NOMO-1 (cell line): ENCODE measurements at regions not wholly inside any gene's neighbourhood (a gene's known extent, or its start where the extent isn't known, plus 50 kb on each side); places are given as distances from the start of the nearest gene placed in this dataset.

ENCODE experiments used
- DNase-seq, 2 experiments: peaks; one replicate each; lab custom pipeline; 2025; ENCODE audit not compliant: unreplicated experiment in 2 of 2; lab: John Stamatoyannopoulos, UW

DNA sequence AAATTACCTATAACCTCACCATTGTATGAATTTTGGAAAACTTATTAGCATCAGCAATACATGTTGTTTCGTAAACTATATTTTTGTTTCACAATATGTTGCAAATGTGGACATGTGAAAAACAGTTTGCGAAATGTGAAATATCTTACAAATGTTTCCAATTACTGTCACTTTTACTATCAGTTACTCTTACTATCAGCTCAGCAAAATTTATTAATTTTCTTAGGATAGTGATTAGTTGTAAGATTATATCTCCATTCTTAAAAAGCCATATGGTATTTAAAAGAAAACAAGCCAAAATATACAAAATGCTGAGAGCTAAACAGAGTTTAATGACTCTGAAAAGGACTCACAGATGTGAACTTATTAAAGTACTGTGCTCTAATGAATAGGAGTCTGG lies 111.9 kb upstream of the LPAR1 start:
- no peak for DNase-seq

DNA sequence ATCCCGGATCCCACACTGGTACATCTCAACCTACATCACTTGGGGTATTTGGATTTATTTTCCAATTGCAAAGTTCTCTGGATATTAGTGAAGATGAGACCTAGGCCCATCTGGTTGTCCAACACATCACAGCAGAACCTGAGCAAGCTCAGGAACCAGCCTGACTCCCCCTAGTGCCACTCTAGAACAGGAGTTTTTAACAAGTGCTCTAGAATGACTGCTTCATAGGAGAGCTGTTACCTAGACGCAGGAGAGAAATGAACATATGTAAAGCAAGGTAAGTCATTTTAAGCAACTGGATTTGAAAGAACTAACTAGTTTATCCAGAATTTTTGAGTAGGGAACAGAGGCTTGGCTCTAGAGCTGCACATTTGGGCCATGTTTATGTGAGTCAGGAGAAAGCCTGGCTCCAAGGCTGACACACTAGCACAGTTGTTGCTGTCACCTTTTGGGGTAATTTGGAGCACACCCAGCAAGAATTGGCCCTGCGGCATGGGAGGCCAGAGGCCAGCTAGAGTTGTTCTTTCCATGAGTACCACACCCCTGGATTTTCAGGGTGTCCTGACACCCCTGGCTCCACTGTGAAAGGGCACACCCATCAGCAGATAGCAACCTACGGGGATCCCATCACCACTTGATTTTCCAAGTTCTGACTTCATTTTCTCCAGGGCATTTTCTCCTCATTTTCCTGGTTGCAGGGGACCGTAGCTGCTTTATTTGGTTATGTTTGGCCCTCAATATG lies 110.9 kb upstream of the LPAR1 start:
- peak in 1 of 2 experiments; percentile 26 for DNase-seq

GRCh38 chr9:111148052-111149017 lies 110.1 kb upstream of the LPAR1 start:
- DNase-seq, result peak; percentile 15 to 41

GRCh38 chr9:111147041-111147440 lies 108.8 kb upstream of the LPAR1 start:
- no peak for DNase-seq

- DNase-seq, result peak in 1 of 2 experiments; percentile 9
Measured at GRCh38 chr9:111144741-111145140, 106.5 kb upstream of the LPAR1 start.

- no peak for DNase-seq
Measured at GRCh38 chr9:111136180-111136579, 97.9 kb upstream of the LPAR1 start.

DNA sequence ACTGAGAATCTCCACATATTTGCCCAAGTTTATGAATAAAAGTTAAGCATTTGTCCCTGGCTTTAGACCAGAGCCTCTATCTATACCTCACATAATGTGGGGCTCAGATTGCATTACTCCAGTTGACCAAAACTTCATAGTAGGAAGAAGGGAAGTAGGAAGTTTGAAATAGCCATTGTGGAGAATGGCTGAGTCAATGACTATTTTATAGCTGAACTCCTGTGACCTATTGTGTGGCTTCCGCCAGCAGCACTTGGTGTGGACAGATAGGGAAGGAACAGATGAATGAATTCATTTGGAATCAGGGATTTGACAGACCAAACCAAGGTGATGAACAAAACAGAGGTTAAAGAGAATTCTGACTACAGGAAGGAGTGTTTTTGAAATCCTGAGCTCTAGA lies 92.9 kb upstream of the LPAR1 start:
- no peak for DNase-seq

DNA sequence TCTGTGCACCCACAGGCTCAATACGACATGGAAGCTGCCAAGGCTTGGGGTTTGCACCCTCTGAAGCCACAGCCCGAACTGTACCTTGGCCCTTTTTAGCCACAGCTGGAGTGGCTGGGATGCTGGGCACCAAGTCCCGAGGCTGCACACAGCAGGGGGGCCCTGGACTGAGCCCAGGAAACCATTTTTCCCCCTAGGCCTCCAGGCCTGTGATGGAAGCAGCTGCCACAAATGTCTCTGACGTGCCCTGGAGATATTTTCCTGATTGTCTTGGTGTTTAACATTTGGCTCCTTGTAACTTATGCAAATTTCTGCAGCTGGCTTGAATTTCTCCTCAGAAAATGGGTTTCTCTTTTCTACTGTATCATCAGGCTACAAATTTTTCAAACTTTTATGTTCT lies 82.3 kb upstream of the LPAR1 start:
- no peak for DNase-seq

DNA sequence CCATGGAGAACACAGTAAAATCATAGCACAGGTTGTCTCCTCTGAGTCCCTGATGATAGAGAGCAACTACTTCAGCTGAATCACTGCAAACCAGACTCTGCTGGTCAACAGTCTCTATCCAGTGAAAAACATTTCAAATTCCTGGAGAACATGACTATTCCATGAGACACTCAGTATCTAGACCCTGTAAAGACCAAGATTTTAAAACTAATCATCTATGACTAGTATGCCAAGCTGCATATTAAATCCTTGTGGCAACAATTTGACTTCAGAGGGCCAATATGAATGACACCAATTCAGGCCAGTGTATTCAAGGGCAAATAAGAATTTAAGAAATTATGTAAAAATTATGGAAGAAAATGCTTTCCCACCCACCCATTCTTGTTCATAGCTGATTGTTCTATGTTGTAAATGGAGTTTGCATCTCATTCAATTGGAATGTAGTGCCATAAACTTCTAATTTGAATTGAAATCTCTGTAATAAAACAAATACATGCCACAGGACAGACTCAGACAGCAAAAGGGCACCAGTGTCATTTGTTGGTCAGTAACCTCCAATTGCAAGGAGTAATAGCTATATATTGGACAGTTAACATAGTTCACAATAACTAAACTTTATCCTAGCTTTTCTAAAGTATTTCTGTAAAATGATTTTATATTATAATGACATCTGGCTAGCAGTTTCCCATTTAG lies 80.1 kb upstream of the LPAR1 start:
- DNase-seq, result no peak

GRCh38 chr9:111114486-111114885 lies 76.2 kb upstream of the LPAR1 start:
- DNase-seq, result no peak

DNA sequence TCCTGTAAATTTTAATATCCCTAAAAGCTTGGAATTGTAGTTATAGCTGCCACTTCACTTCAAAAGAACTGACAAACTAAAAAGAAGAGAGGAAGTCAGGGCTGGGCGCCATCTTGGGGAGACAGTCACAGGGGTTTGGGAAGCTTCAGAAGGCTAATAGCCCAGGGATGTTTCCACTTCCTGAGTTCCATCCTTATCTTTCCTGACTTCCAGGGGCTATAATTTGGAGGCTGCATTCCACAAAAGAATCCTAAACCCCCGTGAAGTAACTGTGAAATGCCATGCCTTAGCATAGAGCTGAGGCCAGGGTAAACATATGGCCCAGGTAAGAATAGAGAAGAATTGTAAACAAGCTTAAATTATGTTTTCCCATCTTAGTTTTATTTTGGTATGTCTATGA lies 75.4 kb upstream of the LPAR1 start:
- DNase-seq, result no peak

GRCh38 chr9:111110805-111111204 lies 72.5 kb upstream of the LPAR1 start:
- DNase-seq, result no peak

DNA sequence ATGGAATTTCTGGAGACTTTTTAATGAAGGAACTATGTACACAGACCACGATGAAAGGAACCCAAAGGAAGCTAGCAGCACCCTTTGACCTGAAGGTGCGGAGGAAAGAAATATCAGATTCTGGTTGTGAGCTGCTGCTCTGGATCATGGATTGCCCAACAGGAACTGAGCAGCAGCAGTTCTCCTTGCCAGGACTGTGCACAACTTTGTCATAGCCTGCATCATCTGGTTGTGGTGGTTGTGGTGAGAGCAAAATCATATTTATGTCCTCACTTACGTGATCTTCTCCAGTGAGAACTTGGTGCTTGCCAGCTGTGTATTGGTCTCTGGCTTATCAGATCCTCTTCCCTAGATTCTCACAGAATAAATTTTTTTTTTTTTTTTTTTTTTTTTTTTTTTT lies 70.7 kb upstream of the LPAR1 start:
- DNase-seq, result peak; percentile 59 to 89

DNA sequence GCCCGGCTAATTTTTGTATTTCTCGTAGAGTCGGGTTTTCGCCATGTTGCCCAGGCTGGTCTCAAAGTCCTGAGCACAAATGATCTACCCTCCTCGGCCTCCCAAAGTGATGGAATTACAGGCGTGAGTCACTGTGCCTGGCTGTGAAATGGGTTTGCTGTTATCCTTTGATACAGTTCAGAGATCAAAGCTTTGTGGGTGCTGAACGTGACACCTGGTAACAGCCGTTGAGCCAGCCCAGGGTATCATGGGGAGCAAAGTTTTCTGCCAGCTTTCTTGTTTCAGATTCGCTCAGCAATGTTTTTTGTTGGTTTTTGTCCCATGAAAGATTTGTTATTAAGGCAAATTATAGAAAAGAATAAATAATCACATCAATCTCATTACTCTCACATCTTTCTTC lies 68.9 kb upstream of the LPAR1 start:
- DNase-seq, result no peak

DNA sequence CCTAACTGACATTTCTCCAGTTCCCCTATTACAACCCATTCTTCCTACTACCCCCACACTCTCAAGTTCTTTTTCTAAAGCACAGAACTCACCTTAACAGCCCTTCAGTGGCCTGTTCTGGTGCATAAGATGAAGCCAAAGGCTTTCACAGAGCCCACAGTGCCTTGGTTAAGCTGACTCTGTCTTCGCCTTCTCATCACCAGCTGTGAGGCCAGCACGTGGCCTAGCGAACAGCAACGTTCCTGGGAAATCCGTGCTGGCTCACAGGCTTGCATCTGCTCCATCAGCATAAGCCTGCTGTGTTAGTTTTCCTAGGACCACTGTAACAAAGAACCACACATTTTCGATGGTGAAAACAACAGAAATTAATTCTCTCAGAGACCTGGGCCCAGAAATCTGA lies 67.9 kb upstream of the LPAR1 start:
- DNase-seq, result no peak

DNA sequence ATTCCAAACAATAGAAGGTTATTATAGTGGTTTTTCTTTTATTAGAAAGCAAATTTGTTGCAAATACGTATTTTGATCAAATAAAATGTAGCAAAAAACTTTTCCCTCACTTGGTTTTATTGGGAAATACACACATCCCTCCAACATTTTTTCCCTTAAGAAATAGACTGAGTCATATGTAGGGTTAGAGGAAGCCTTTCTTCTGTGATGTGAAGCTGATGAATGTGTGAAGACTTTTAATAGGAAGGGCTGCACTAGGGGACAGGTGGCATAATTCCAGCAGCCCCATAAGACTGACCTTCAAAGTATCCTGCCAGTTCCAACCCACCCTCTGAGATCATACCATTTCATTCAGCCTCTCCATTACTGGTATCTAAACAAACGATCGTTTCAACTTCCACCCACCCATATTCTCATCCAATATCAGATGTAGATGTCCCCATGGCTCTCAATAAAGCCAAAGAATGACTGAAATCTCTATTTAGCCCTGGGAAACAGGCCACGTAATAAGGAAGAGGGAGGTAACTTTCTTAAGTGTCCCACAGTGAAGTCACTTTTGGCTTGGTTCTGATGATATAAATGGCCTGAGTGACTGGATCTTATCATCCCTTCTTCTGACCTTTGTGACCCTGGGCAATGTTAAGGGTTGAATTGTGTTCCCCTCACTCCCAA lies 64.7 kb upstream of the LPAR1 start:
- DNase-seq, result no peak

GRCh38 chr9:111099199-111100008 lies 61.1 kb upstream of the LPAR1 start:
- DNase-seq, result no peak

GRCh38 chr9:111098093-111098492 lies 59.8 kb upstream of the LPAR1 start:
- no peak for DNase-seq

DNA sequence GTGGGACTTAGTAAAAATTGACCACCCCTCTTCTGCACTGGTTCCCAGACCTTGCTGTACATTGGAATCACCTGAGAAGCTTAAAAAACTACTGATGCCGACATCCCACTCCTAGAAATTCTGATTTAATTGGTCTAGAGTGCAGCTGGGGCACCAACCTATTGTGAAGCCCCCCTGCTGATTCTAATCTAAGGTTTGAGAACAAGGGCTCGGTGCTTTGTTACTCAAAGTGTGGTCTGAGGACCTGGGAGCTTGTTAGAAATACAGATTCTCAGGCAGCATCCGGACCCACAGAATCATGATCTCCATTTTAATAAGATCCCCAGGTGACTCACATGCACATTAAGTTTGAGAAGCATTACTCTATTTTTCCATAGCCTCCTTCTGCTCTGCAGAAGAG lies 57.8 kb upstream of the LPAR1 start:
- DNase-seq, result no peak

GRCh38 chr9:111095441-111095840 lies 57.2 kb upstream of the LPAR1 start:
- DNase-seq, result no peak
